SK-N-SH (cell line): ENCODE measurements at regions not wholly inside any gene's neighbourhood (a gene's known extent, or its start where the extent isn't known, plus 50 kb on each side); places are given as distances from the start of the nearest gene placed in this dataset.

Experiments
- EP300 ChIP-seq, 2 experiments: IDR thresholded peaks; 2 replicates each; pipeline versions ENCODE4 v1.4.0 to v1.6.1; 2012; ENCODE audit warnings: borderline replicate concordance in 1 of 2, low read depth in 1 of 2, low read length in 1 of 2
- EZH2phosphoT487 ChIP-seq: fragments of 200-600 bp; sonication (generic); IDR thresholded peaks from 2 replicates; pipeline ENCODE4 v1.6.1; 2017; ENCODE audit warnings: low read depth, mixed run types, mild to moderate bottlenecking, antibody characterized with exemption, moderate library complexity, borderline replicate concordance
- MAX ChIP-seq: IDR thresholded peaks from 2 replicates; pipeline ENCODE4 v1.4.0; 2012; ENCODE audit warnings: low read depth
- POLR2AphosphoS5 ChIP-seq: IDR thresholded peaks from 2 replicates; pipeline ENCODE4 v1.6.1; 2012; ENCODE audit warnings: low read depth, low read length
- RAD21 ChIP-seq: IDR thresholded peaks from 2 replicates; pipeline ENCODE4 v1.6.1; 2012; ENCODE audit warnings: mild to moderate bottlenecking, low read length
- TAF1 ChIP-seq: IDR thresholded peaks from 2 replicates; pipeline ENCODE4 v1.6.1; 2012; ENCODE audit warnings: low read depth, mild to moderate bottlenecking, low read length, moderate library complexity, borderline replicate concordance
- TF ChIP-seq, protein P1 (sequence below): fragments of 200-600 bp; sonication (generic); IDR thresholded peaks from 2 replicates; pipeline ENCODE4 v1.6.1; 2017; ENCODE audit warnings: antibody characterized with exemption, mild to moderate bottlenecking, moderate library complexity
- TF ChIP-seq, protein P2 (sequence below): IDR thresholded peaks from 2 replicates; pipeline ENCODE4 v1.4.0; 2012; ENCODE audit warnings: low read depth, borderline replicate concordance

GRCh38 chr5:50580506-50580905 lies 85.9 kb upstream of the PARP8 start:
- no peak for TF ChIP-seq POLR2AphosphoS5
- TF ChIP-seq TAF1: no peak
- TF ChIP-seq, protein P1, sequence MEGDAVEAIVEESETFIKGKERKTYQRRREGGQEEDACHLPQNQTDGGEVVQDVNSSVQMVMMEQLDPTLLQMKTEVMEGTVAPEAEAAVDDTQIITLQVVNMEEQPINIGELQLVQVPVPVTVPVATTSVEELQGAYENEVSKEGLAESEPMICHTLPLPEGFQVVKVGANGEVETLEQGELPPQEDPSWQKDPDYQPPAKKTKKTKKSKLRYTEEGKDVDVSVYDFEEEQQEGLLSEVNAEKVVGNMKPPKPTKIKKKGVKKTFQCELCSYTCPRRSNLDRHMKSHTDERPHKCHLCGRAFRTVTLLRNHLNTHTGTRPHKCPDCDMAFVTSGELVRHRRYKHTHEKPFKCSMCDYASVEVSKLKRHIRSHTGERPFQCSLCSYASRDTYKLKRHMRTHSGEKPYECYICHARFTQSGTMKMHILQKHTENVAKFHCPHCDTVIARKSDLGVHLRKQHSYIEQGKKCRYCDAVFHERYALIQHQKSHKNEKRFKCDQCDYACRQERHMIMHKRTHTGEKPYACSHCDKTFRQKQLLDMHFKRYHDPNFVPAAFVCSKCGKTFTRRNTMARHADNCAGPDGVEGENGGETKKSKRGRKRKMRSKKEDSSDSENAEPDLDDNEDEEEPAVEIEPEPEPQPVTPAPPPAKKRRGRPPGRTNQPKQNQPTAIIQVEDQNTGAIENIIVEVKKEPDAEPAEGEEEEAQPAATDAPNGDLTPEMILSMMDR: no peak
- TF ChIP-seq RAD21: no peak
- no peak for TF ChIP-seq EP300 (IDR thresholded peaks at IDR 0.05; ENCODE audit: borderline replicate concordance in 1 of 2, low read depth in 1 of 2, low read length in 1 of 2)
- no peak for TF ChIP-seq EZH2phosphoT487
- TF ChIP-seq, protein P2, sequence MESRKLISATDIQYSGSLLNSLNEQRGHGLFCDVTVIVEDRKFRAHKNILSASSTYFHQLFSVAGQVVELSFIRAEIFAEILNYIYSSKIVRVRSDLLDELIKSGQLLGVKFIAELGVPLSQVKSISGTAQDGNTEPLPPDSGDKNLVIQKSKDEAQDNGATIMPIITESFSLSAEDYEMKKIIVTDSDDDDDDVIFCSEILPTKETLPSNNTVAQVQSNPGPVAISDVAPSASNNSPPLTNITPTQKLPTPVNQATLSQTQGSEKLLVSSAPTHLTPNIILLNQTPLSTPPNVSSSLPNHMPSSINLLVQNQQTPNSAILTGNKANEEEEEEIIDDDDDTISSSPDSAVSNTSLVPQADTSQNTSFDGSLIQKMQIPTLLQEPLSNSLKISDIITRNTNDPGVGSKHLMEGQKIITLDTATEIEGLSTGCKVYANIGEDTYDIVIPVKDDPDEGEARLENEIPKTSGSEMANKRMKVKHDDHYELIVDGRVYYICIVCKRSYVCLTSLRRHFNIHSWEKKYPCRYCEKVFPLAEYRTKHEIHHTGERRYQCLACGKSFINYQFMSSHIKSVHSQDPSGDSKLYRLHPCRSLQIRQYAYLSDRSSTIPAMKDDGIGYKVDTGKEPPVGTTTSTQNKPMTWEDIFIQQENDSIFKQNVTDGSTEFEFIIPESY: no peak
- TF ChIP-seq MAX: no peak
